Neural cell (in vitro differentiated cells): ENCODE measurements at regions not wholly inside any gene's neighbourhood (a gene's known extent, or its start where the extent isn't known, plus 50 kb on each side); places are given as distances from the start of the nearest gene placed in this dataset.

Experiments
- H2AFZ ChIP-seq: fragments of 200-600, 300-800 bp; sonication (generic), shearing (Covaris generic); 2 replicates; pipeline ENCODE4 v1.6.0; 2014; ENCODE audit warnings: low read depth, mild to moderate bottlenecking, antibody characterized with exemption, low read length, moderate library complexity
- H3F3A ChIP-seq: fragments of 200-600 bp; shearing (Covaris generic); 2 replicates; pipeline ENCODE4 v1.6.1; 2016; ENCODE audit warnings: mild to moderate bottlenecking, moderate library complexity, mixed read lengths, antibody characterized with exemption, low read length; ENCODE audit not compliant: insufficient read depth, poor library complexity, severe bottlenecking
- H3K27ac ChIP-seq: fragments of 200-600, 300-800 bp; sonication (generic), shearing (Covaris generic); 2 replicates; pipeline ENCODE4 v1.5.1; 2014; ENCODE audit warnings: mild to moderate bottlenecking, low read length, moderate library complexity
- H3K27me3 ChIP-seq: fragments of 300-800, 200-600 bp; sonication (generic), shearing (Covaris generic); 2 replicates; pipeline ENCODE4 v1.6.0; 2014; ENCODE audit warnings: mild to moderate bottlenecking, low read depth, low read length, moderate library complexity; ENCODE audit not compliant: insufficient read depth
- H3K36me3 ChIP-seq: fragments of 300-800, 200-600 bp; sonication (generic), shearing (Covaris generic); 2 replicates; pipeline ENCODE4 v1.5.1; 2014; ENCODE audit warnings: mild to moderate bottlenecking, antibody characterized with exemption, low read length, moderate library complexity; ENCODE audit not compliant: insufficient read depth
- H3K4me2 ChIP-seq: fragments of 300-800, 200-600 bp; sonication (generic), shearing (Covaris generic); 2 replicates; pipeline ENCODE4 v1.6.0; 2014; ENCODE audit warnings: mild to moderate bottlenecking, low read length
- H3K4me3 ChIP-seq: fragments of 300-800, 200-600 bp; sonication (generic), shearing (Covaris generic); 2 replicates; pipeline ENCODE4 v1.5.1; 2014; ENCODE audit warnings: mild to moderate bottlenecking, low read length, moderate library complexity
- H3K79me2 ChIP-seq: fragments of 200-600 bp; shearing (Covaris generic); replicated peaks from 2 replicates; pipeline ENCODE4 v1.6.0; 2014; ENCODE audit warnings: mild to moderate bottlenecking, low read length, moderate library complexity; ENCODE audit not compliant: insufficient read depth
- H3K9ac ChIP-seq: fragments of 300-800, 200-600 bp; sonication (generic), shearing (Covaris generic); 2 replicates; pipeline ENCODE4 v1.6.1; 2016; ENCODE audit warnings: mild to moderate bottlenecking, low read length, mixed read lengths
- H3K9me2 ChIP-seq: fragments of 200-600 bp; shearing (Covaris generic); 2 replicates; pipeline ENCODE4 v1.6.1; 2016; ENCODE audit warnings: mild to moderate bottlenecking, low read length, mixed read lengths; ENCODE audit not compliant: insufficient read depth
- H3K9me3 ChIP-seq: fragments of 200-600, 300-800 bp; sonication (generic), shearing (Covaris generic); 2 replicates; pipeline ENCODE4 v1.6.1; 2016; ENCODE audit warnings: mild to moderate bottlenecking, mixed run types, low read length, moderate library complexity, mixed read lengths
- H4K20me1 ChIP-seq: fragments of 200-600 bp; shearing (Covaris generic); 2 replicates; pipeline ENCODE4 v1.6.1; 2016; ENCODE audit warnings: mild to moderate bottlenecking, mixed run types; ENCODE audit not compliant: insufficient read depth
- EP300 ChIP-seq: fragments of 450-650 bp; conservative IDR thresholded peaks from 2 replicates; pipeline ENCODE4 v1.6.1; 2014; ENCODE audit warnings: antibody characterized with exemption, mild to moderate bottlenecking, moderate library complexity; ENCODE audit not compliant: poor library complexity, severe bottlenecking
- EZH2 ChIP-seq: fragments of 200-600, 300-800 bp; shearing (Covaris generic), sonication (generic); IDR thresholded peaks from 2 replicates; pipeline ENCODE4 v1.6.1; 2014; ENCODE audit warnings: antibody characterized with exemption, low read length, borderline replicate concordance, mild to moderate bottlenecking; ENCODE audit not compliant: insufficient read depth, poor library complexity, severe bottlenecking
- MXI1 ChIP-seq: fragments of 450-650 bp; conservative IDR thresholded peaks from 2 replicates; pipeline ENCODE4 v1.6.1; 2014; ENCODE audit warnings: antibody characterized with exemption, mild to moderate bottlenecking; ENCODE audit not compliant: poor library complexity, severe bottlenecking
- POLR2AphosphoS5 ChIP-seq: IDR thresholded peaks from 2 replicates; pipeline ENCODE4 v1.6.1; 2012
- SMC3 ChIP-seq: fragments of 450-650 bp; conservative IDR thresholded peaks from 2 replicates; pipeline ENCODE4 v1.6.1; 2014; ENCODE audit warnings: antibody characterized with exemption, mild to moderate bottlenecking, moderate library complexity; ENCODE audit not compliant: poor library complexity
- TF ChIP-seq, protein P1 (sequence below): IDR thresholded peaks from 2 replicates; pipeline ENCODE4 v1.6.1; 2012; ENCODE audit warnings: borderline replicate concordance
- TF ChIP-seq, protein P2 (sequence below): fragments of 450-650 bp; IDR thresholded peaks from 2 replicates; pipeline ENCODE4 v1.5.1; 2014; ENCODE audit warnings: antibody characterized with exemption, mild to moderate bottlenecking, moderate library complexity; ENCODE audit not compliant: poor library complexity, severe bottlenecking

DNA sequence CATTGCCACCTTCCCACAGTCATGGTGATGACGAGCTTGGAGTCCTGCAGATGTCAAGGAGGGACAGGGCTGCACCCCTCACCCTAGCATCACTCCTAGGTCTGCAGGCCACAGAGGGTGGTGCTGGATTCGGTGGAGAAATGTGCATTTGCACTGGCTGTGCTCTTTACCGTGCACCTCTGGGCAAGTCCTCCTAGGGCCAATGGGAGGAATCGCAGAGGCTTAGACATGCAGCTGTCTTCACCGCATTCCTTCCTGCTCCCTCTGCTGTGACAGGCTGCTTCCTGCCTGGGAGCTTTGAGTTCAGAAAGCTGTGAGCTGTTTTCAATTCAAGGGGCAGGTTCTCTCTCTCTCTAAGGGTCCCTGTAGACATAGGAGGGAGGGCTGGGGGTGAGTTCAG lies 85.1 kb downstream of the EDN3 start:
- Histone ChIP-seq H3K4me2 (no peak overlapping the region), H3K9ac (no peak overlapping the region), H3K27ac (no peak overlapping the region), H3F3A (no peaks in the 10 kb centered on the region), H3K9me2 (no peaks in the 10 kb centered on the region), H4K20me1 (no peaks in the 10 kb centered on the region), H3K79me2 (no peaks in the 10 kb centered on the region), H3K27me3 (no peaks in the 10 kb centered on the region), H3K4me3 (no peak overlapping the region), H3K9me3 (no peaks in the 10 kb centered on the region), H2AFZ (no peak overlapping the region), H3K36me3 (no peaks in the 10 kb centered on the region)
- TF ChIP-seq SMC3 (no peak), EZH2 (no peak), EP300 (no peak), POLR2AphosphoS5 (no peak), MXI1 (no peak)
- TF ChIP-seq, protein P1, sequence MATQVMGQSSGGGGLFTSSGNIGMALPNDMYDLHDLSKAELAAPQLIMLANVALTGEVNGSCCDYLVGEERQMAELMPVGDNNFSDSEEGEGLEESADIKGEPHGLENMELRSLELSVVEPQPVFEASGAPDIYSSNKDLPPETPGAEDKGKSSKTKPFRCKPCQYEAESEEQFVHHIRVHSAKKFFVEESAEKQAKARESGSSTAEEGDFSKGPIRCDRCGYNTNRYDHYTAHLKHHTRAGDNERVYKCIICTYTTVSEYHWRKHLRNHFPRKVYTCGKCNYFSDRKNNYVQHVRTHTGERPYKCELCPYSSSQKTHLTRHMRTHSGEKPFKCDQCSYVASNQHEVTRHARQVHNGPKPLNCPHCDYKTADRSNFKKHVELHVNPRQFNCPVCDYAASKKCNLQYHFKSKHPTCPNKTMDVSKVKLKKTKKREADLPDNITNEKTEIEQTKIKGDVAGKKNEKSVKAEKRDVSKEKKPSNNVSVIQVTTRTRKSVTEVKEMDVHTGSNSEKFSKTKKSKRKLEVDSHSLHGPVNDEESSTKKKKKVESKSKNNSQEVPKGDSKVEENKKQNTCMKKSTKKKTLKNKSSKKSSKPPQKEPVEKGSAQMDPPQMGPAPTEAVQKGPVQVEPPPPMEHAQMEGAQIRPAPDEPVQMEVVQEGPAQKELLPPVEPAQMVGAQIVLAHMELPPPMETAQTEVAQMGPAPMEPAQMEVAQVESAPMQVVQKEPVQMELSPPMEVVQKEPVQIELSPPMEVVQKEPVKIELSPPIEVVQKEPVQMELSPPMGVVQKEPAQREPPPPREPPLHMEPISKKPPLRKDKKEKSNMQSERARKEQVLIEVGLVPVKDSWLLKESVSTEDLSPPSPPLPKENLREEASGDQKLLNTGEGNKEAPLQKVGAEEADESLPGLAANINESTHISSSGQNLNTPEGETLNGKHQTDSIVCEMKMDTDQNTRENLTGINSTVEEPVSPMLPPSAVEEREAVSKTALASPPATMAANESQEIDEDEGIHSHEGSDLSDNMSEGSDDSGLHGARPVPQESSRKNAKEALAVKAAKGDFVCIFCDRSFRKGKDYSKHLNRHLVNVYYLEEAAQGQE = no peak

DNA sequence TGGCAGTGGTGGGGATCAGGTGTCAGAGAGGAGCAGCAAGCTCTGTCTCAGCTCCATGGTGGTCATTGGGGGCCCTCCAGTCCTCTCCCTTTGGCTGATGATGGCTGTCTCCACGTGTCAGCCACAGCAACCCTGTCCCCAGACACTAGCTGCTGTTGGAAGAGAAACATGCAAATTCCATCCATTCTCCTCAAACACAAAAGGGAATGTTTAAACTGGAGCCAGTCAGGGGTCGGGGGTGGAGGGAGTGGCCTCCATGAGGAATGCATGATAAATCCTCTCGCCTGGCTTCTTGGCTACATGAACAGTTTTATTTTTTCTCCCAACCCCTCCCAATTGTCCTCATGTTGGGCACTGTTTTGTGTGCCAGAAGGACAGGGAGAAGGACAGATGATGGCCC lies 86.4 kb downstream of the EDN3 start:
- Histone ChIP-seq H3K4me2 (no peak overlapping the region), H3K27ac (no peak overlapping the region), H3K9me2 (no peaks in the 10 kb centered on the region), H3K9ac (no peak overlapping the region), H4K20me1 (no peaks in the 10 kb centered on the region), H3K9me3 (no peaks in the 10 kb centered on the region), H3K4me3 (no peak overlapping the region), H2AFZ (no peak overlapping the region), H3K27me3 (no peaks in the 10 kb centered on the region), H3F3A (no peaks in the 10 kb centered on the region), H3K79me2 (no peaks in the 10 kb centered on the region), H3K36me3 (no peaks in the 10 kb centered on the region)
- TF ChIP-seq POLR2AphosphoS5 (no peak), EP300 (no peak)

DNA sequence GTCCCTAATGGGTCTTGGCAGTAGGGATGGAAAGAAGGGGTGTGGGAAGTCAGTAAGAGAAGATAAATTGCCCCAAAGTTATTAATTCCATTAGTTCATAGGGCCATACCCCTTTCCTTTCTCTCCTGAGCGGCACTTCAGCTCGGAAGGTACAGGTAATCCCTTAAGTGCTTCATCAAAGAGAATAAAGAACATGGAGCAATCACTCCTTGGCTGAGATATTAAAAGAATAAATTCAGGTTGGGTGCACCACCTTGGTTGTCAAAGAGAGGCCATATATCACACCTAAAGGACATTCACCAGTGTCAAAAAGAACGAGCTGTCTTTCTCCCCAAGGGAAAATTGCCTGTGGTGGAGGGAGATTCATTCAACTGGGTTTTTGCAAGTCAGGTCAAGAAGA lies 87.5 kb downstream of the EDN3 start:
- Histone ChIP-seq H3K9me2 (no peaks in the 10 kb centered on the region), H3K9me3 (no peaks in the 10 kb centered on the region), H3K9ac (no peak overlapping the region), H3K36me3 (no peaks in the 10 kb centered on the region), H4K20me1 (no peaks in the 10 kb centered on the region), H3K4me3 (no peak overlapping the region), H2AFZ (no peak overlapping the region), H3K4me2 (no peak overlapping the region), H3K27ac (no peak overlapping the region), H3K79me2 (no peaks in the 10 kb centered on the region), H3F3A (no peaks in the 10 kb centered on the region), H3K27me3 (no peaks in the 10 kb centered on the region)
- TF ChIP-seq SMC3 (no peak), POLR2AphosphoS5 (no peak), EP300 (no peak)
- TF ChIP-seq, protein P2, sequence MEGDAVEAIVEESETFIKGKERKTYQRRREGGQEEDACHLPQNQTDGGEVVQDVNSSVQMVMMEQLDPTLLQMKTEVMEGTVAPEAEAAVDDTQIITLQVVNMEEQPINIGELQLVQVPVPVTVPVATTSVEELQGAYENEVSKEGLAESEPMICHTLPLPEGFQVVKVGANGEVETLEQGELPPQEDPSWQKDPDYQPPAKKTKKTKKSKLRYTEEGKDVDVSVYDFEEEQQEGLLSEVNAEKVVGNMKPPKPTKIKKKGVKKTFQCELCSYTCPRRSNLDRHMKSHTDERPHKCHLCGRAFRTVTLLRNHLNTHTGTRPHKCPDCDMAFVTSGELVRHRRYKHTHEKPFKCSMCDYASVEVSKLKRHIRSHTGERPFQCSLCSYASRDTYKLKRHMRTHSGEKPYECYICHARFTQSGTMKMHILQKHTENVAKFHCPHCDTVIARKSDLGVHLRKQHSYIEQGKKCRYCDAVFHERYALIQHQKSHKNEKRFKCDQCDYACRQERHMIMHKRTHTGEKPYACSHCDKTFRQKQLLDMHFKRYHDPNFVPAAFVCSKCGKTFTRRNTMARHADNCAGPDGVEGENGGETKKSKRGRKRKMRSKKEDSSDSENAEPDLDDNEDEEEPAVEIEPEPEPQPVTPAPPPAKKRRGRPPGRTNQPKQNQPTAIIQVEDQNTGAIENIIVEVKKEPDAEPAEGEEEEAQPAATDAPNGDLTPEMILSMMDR = no peak
